GM23248 (cell line): ENCODE measurements at regions not wholly inside any gene's neighbourhood (a gene's known extent, or its start where the extent isn't known, plus 50 kb on each side); places are given as distances from the start of the nearest gene placed in this dataset.

Experiments
- EZH2 ChIP-seq: fragments of 200-600 bp; sonication (generic); IDR thresholded peaks from 2 replicates; pipeline ENCODE4 v1.6.1; 2018; ENCODE audit warnings: antibody characterized with exemption, mild to moderate bottlenecking; ENCODE audit not compliant: insufficient read depth, poor library complexity, severe bottlenecking
- EZH2phosphoT487 ChIP-seq: fragments of 200-600 bp; sonication (generic); IDR thresholded peaks from 2 replicates; pipeline ENCODE4 v1.6.1; 2018; ENCODE audit warnings: antibody characterized with exemption, moderate library complexity, mild to moderate bottlenecking, low read depth; ENCODE audit not compliant: insufficient read depth

DNA sequence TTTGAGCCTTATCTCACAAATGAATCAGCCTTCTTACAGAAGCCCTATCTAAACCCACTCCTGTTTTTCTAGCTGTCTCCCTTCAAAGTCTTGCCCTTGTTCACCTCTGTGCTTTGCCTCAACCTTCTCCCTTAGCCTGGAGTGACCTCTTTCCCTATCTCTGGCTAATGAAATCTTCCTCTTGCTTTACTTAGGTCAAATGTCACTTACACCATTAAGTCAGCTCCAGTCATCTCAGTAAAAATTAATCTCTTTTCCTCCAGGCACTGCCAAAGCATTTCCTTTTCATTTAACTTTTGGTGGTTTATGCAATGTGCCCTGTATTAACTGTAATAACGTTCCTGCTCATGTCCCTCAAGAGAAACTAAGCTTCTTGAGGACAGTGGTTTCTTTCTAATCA, 596.5 kb upstream of the MIR17HG start:
- TF ChIP-seq EZH2 (no peak), EZH2phosphoT487 (no peak)
